DMS53 treated with DMSO at 0.1 percent for 48 hours (cell line): ENCODE measurements at regions not wholly inside any gene's neighbourhood (a gene's known extent, or its start where the extent isn't known, plus 50 kb on each side); places are given as distances from the start of the nearest gene placed in this dataset.
A peak's percentile ranks its signal among the peaks of the same experiment; 100 is the strongest.

ENCODE experiments used
- DNase-seq: peaks from one replicate; lab custom pipeline; 2025; ENCODE audit not compliant: unreplicated experiment; lab: John Stamatoyannopoulos, UW

DNA sequence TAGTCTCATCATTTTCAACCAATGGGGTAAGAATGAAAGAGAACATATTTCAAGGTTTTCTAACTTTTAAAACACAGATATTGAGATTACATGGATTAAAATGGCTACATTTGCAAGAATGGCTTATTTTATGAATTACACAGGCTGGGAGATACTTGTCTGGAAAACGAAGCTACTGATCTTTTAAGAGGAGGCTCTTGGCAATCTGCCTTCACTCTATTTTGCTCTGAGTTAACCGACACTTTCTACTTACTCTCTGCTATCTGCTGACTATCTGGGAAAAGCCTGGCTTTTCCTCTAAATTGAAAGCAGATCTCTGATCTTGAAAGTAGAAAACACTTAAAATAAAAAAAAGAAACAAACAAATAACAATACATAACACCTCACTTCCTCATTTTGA lies 325.4 kb upstream of the LINC00305 start:
- no peak for DNase-seq

DNA sequence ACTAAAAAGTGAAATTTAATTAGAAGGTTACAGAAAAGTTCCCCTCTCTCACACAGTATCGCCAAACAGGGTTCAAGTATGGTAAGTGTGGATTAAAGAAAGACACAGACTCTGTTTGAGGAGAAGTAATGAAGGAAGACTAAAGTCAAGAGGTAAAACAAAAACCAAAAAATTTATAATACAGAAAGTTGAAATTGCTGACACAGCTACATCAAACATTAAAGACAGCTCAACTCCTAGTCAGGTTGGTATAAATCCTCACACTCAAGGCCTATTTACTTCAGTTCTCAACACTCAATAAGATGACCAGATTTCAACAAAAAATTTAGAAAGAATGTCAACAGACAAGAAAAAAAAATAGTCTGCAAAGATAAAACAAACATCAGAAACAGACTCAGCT lies 300.5 kb upstream of the LINC00305 start:
- no peak for DNase-seq

DNA sequence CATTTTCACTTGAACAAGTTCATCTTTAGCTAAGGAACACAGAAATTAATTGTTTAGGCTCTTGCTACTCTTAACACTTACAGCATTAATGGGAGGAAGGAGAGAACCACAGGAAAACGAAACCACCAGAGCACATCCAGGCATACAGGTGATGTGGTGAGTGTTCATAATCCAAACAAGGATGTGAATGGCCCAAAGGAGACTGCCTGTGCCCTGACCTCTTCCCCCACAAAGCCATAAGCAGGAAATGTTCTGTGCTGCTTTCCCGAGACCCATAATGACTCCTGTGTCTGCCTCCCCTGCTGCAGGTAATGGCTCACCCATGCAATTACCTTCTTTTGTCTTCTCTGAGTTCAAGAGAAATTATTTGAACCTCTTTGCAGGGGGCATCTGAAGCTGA lies 295.9 kb upstream of the LINC00305 start:
- peak; percentile 79 for DNase-seq

DNA sequence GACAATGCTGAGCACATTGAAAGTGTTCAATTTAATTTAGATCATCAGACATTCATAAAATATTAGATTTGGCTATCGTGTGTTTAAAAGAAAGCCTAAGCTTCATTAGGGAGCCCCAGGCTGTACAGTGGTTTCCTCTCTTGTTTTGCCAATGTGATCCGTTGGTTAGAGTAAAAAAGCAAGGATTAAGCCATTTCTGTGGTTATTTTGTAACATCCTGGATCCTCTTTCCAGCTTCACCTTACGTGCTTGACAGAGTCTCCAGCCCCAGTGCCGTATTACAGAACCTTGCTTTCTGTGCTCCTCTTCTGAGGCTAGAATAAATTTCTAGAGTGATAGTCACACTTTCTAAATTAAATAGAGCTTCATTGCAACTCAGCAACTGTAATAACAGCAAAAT lies 289.3 kb upstream of the LINC00305 start:
- no peak for DNase-seq

DNA sequence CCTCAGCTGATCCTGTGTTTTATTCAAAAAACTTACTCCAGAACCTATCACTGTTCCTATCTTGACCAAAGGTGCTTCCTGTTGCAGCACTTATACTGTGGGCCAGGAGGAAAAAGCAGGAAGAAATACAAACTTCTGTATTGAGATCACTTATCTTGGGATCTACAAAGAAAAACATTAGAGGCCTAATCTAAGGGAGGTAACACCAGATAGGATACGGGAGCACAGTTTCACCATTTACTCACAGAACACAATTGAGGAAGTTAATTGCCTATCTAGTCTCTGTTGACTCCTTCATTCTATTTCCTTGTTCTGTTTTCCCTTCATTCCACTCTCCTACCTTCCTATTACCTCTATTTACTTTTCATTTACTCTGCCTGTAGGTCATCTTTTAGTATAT lies 287.2 kb upstream of the LINC00305 start:
- DNase-seq: no peak

DNA sequence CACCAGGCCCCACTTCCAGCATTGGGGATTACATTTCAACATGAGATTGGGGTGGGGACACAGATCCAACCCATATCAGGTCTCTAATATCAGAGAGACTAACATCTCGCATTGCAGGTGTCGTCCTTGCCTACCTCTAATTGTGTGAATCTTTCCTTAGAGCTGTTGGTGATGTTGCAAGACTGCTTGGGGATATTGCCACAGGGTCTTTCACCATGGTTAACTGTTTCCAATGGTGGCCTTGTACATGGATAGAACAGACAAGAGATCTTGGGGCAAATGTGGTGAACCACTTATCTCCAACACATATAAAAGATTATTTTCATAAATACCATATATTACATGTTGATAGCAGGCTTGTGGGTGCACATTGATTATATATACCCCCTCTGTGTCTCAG lies 270.3 kb upstream of the LINC00305 start:
- no peak for DNase-seq

DNA sequence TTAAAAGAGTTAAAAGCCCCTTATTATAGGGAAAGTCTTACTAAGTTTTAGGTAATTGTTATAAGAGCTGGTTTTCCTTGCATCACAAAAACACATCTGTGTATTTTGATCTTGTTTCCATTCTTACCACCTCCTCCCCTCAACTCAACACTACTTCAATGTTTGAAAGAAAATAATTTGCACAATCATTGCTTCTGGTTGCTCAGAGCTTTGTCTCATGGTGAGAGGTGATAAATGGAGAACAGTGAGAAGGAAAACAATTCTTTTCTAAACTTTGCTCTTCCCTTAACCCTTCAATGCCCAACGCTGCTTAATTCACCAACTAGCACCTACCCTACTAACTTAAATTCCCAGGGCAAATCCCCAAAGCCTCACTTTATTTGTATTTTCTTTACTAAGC lies 268.1 kb upstream of the LINC00305 start:
- no peak for DNase-seq

DNA sequence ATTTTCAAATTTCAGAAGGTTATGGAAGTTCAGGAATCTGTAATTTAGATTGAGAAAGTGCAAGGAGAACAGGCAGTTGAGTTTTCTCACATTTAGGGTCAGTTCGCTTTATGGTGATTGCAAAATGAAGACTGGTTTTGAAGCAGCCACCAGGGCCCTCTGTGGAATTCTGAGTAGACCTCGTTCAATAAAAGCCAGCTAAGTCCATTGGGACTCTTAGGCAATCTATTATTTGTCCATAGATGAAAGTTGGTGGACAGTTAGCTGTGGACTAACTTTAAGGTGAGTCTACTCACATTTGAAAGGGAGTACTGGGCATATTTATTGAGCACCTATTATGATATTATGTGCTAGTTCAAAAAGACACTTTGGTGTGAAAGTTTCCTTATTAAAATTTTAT lies 266.3 kb upstream of the LINC00305 start:
- DNase-seq: no peak

DNA sequence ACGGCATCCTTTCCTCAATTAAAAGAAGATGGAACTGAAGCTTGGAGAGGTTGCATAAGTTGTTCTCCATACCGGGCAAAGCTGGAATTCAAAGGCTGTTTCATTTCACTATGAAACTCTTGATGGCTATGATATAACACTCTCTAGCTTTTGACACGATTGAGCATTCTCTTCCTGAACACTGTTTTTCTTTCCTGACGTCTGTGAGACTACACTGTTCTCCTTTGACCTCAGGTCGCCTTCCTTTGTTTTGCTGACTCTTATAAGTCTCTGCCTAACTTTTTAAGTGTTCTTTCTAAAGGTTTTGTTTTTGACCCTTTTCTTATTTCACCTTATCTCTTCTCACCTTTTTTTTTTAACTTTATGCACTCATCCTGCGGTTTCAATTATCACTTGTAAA lies 261.8 kb upstream of the LINC00305 start:
- DNase-seq: no peak

DNA sequence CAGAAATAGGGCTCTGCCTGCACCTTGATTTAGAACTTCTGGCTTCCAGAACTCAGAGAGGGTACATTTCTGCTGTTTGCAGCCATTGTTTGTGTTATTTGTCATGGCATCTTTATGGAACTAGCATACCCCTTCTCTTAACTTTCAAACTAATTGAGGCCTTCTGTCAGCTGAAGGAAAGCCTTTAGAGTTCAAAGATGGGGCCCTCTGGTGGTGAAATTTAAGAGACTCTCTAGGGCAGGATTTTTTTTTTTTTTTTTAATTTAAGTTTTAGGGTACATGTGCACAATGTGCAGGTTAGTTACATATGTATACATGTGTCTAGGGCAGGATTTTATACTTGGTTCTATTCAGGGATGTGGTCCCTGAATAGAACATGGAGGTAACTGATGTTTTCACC lies 260.6 kb upstream of the LINC00305 start:
- peak; percentile 41 for DNase-seq

DNA sequence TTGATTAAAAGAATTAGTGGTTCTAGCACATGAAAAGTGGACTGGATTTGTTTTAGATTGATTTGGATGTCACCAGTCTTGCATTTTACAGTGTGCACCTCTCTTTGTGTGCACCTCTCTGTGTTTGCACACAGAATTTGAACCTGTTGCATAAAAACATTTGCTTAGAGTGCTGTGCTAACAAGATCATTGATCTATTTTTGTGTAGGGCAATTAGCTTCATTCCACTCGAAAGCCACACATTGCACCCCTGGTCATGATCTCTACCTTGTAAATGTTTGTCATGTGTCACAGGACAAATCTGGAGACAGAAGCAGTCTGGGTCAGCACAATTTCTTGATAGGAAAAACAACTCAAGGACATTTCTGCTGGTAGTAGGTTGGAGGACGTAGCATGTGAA lies 258.7 kb upstream of the LINC00305 start:
- DNase-seq: no peak

DNA sequence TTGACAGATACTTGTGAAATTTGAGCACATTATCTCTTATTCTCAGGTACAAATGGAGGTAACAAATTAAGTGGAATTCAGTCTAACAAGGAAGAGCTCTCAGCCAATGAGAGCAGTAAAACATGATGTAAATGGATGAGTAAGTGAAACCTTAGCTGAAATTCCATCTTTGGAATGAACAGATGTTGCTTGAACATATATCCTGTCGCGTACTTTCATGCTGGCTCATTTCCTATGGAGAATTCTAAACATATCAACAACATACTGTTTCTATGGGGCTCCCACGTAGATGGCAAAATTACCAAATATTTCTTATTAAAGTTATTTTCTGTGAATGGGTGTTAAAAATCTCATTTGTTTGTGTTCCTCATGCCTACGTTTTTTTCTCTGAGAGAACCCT lies 256.3 kb upstream of the LINC00305 start:
- no peak for DNase-seq

DNA sequence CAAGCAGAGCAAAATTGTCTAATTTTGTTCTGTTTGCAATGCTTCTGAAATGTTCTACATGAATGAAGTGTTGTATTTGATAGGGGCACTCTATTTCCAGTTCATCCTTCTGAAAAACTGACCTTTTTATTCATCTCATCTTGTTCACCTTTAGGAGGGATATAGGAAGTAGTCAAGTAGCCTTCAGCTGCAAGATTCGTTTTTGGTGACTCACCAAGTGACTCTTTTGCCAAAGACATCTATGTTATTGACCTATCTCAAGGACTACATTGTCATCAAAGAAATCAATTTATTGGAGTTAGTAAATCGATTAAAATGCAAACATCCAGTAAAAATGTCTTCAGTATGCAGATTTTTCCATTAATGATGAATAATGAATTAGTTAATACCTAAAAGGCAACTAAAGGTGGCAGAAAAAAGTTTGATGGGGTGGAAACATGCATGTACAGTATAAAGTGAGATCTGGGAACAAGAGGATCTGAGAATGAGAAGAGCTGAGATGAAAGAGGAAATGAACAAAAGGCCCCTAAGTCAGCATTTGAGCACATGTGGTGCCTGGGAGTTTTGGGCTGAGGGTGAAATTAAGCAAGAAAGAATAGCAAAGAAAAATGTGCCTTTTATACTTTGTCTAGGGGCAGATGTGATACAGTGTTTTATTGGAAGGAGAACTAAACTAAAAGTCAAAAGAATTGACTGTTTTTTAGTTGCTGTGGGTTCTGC lies 255.1 kb upstream of the LINC00305 start:
- no peak for DNase-seq

DNA sequence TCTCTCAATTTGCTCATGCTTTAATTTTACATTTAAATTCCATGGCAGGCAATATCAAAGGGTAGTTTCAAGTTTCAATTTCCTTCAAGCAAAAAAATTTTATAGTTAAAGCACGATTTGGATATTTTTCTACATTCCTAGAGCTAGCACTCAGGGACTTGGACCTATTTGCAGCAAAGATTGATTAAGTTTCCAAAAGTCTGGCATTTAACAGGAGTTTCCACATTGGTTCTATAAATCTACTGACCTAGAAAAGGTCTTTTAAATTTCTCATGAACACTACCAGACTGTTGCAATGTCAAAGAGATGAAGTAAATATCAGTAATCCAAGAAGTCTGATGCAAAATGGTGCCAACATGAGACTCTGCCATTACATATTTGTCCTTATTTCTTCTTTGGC lies 253.7 kb upstream of the LINC00305 start:
- no peak for DNase-seq

DNA sequence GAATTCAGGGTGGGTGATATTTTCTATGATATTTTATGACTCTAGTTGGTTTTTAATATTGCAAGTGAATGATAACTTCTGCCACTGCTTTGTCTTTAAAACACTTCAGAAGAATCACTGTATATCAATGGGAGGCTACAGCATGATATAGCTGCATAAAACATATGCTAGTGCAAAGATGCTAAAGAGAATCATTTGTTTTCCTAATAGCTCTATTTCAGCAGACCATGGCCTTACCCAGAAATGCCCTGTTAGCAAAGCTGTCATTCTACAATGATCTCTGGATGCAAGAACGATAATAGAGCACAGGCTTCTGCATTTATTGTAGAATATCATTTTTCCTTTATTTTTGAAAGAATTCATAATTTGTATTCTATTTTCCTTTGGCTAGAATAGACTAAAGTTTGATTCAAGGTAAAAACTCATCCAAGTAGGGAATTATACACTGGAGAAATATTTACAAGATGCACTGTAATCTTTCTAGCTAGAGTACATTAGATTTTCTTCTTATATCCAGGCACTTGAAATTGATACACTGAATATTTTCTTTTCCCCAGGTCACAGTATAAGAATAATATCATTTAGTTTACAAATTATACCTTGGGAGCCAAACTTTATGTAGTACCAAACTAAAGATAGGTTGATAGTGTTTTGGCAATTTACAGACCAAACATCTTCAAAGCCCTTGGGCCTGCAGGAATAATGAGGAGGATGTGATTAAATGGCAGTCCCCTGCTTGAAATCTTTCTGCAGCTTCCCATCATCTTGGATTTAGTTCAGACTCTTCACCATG lies 252.6 kb upstream of the LINC00305 start:
- no peak for DNase-seq

DNA sequence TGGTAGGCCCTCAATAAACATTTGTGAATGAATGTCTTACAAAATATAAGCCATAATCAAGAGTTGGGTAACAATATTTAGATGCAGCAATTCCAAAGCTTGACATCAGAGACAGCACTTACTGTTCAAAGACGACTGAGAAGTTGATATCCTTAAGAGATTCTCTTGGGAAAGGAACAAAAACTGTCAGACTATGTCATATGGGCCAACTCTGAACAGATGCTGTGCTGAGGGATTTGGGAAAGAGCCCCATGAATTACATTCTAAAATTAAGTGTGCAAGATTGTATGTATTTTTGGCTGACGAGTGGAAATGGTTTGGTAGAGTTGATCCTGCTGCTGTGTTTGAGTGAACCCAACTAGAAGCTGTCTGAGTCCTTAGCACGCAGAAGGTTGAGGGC lies 250.7 kb upstream of the LINC00305 start:
- DNase-seq: no peak

DNA sequence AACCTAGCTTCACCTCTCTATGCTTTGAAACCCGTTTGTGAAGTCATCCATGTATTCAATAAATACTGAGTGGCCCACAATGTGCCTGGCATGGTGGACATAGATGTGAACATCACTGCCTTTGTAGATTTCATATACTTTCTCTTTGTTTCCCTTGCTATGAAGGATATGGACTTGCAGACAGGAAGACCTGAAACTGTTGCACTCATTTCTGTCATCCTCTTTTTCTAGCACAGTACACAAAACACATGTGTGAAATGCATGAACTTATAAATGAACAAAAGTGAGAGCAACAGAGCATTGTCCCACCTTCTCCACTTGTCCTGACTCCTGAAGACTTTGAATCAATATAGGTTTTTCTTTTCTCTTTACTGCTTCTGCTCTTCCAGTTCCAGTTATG lies 249.4 kb upstream of the LINC00305 start:
- DNase-seq: no peak

DNA sequence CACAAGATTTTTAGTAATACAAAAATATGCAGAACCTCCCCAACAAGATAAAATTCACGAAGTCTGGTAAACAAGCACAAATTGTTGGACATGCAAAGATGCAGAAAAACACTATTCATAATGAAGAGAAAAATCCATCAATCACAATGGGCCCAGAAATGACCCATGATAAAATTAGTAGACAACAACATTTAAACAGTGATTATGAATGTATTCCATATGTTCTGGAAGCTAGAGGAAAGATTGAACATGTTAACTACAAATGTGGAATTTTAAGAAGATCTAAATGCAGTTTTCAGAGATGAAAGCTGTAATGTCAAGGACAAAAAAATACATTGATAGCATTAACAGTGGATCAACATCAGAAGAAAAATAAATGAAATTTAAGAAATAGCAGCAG lies 243.3 kb upstream of the LINC00305 start:
- DNase-seq: no peak

DNA sequence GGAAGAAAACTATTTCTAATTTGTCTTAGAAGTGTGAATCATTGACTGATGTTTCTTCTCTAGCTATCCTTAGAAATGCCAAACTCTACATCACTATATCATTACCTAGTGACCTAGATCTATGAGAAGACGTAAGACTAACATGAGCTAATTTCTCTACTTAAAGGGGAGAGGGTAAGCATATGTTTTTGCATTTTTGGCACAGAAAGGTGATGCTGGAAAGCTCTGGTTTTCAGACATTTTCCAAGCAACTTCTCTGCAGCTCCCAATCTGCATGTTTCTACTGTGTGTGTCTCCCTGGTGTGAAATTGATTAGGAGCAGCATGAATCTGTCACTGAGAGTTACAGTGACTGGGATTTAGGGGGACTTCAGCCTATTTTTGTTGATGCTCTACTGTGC lies 235.2 kb upstream of the LINC00305 start:
- no peak for DNase-seq

DNA sequence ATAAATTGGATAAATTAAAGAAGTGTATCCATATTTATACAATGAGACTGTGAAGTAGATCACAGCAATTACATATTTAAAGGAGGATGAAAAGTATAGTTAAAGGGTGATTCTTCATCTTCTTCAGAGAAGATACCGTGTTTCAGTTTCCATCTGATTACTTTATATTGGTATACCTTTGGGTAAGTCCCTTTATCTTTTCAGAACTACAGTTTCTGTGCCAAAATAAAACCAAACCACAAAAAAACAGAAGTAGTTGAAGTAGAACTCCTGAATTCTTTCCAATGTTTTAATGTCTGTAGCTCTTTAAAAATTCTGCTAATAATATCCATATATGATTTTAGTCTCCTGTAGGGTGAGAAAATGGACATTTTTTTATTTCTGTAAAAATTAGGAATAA lies 231.2 kb upstream of the LINC00305 start:
- no peak for DNase-seq

DNA sequence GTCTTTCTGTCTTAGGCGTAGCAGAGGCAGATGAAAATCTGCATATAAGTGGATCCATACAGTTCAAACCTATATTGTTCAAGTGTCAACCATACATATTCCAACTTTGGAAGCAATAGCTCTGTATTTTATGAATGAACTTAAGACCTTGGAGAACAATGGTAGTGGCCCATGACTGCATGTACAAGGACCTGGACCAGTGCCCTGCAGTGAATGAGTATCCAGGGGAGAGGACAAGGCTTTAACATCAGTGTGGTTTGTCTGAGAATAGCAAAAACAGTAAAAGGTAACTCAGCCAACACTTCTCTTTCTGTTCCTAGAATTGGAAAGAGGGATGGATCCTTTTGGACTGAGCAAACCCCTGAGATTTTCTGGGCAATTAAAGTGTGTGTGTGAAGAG lies 230.8 kb upstream of the LINC00305 start:
- no peak for DNase-seq

DNA sequence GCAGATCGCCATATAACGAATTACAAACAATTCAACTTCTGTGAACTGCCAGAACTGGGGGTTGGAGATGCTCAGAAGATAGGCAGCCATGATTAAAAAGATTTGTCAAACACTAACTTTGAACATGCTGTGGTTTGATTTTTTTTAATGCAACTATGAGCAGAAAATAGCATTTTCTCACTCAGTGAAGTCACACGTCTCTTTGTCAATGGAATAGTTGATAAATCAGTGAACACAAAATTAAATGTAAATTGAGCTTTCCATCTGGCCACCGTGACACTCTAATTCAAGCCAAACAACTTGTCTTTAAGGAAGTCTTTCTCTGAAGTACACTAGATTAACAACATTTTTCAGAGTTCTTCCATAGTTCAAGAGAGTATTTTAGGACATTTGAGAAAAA lies 228.6 kb upstream of the LINC00305 start:
- DNase-seq: no peak

DNA sequence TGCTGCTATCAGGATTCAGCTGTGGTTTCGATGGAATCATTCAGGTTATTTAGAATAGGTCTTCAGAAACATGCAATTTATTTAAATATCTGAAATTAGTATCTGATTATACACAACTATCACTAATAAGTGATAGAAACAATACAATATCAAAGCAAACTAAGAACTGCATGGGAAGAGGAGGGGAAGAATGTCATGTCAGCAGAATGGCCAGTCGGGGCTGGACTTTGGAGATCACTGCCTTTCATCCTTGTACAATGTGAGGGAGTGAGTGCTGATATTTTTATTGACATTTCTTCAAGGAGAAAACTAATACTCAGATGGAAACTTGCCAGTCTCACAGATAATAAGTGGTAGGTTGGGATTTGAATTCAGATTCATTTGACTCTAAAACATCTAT lies 224.0 kb upstream of the LINC00305 start:
- DNase-seq: no peak
